Mucosa of rectum (tissue), 2 donors: ENCODE measurements at regions not wholly inside any gene's neighbourhood (a gene's known extent, or its start where the extent isn't known, plus 50 kb on each side); places are given as distances from the start of the nearest gene placed in this dataset.

ENCODE experiments used
- H3K27ac ChIP-seq, 2 donors: one replicate each; pipeline ENCODE4 v1.7.0; 2013; ENCODE audit warnings: inconsistent platforms in 2 of 2, low read depth in 2 of 2, low read length in 2 of 2
- H3K27me3 ChIP-seq, 2 donors: one replicate each; pipeline ENCODE4 v1.7.0; 2013; ENCODE audit warnings: low read length in 2 of 2; ENCODE audit not compliant: control insufficient read depth in 2 of 2, insufficient read depth in 2 of 2
- H3K36me3 ChIP-seq, 2 donors: one replicate each; pipeline ENCODE4 v1.7.0; 2013; ENCODE audit warnings: low read length in 2 of 2; ENCODE audit not compliant: control insufficient read depth in 2 of 2, insufficient read depth in 2 of 2
- H3K4me1 ChIP-seq, 2 donors: one replicate each; pipeline ENCODE4 v1.7.0; 2013; ENCODE audit warnings: low read length in 2 of 2, mild to moderate bottlenecking in 1 of 2; ENCODE audit not compliant: control insufficient read depth in 2 of 2, insufficient read depth in 2 of 2
- H3K4me3 ChIP-seq, 2 donors: one replicate each; pipeline ENCODE4 v1.7.0; 2013; ENCODE audit warnings: low read length in 2 of 2
- H3K9ac ChIP-seq, 2 donors: one replicate each; pipeline ENCODE4 v1.7.0; 2013; ENCODE audit warnings: low read length in 2 of 2, low read depth in 1 of 2, mild to moderate bottlenecking in 1 of 2
- H3K9me3 ChIP-seq, 2 donors: one replicate each; pipeline ENCODE4 v1.7.0; 2013; ENCODE audit warnings: low read length in 2 of 2; ENCODE audit not compliant: control insufficient read depth in 2 of 2
- donor health status: healthy.
- donor health status: Normal muscosa, but diverticular disease.

- H3K9ac ChIP-seq, result no peak overlapping the region
- peak overlapping the region; percentile 14 to 32 for H3K27ac ChIP-seq
- peaks cover 30 to 31% of the 10 kb centered on the region in 2 donors for H3K4me1 ChIP-seq
- H3K9me3 ChIP-seq, result no peaks in the 10 kb centered on the region
- no peaks in the 10 kb centered on the region for H3K36me3 ChIP-seq
- H3K4me3 ChIP-seq, result no peak overlapping the region
- H3K27me3 ChIP-seq, result no peaks in the 10 kb centered on the region
These were observed 111.9 kb downstream of the CEBPB start for GRCh38 chr20:50302341-50303057.

- peak overlapping the region; percentile 10 to 30 for H3K9ac ChIP-seq
- H3K4me3 ChIP-seq, result no peak overlapping the region
- no peaks in the 10 kb centered on the region for H3K36me3 ChIP-seq
- H3K27me3 ChIP-seq, result no peaks in the 10 kb centered on the region
- H3K9me3 ChIP-seq, result no peaks in the 10 kb centered on the region
- H3K27ac ChIP-seq, result peak overlapping the region; percentile 87 to 88
- H3K4me1 ChIP-seq, result peaks cover 31 to 35% of the 10 kb centered on the region in 2 donors
These were observed 113.2 kb downstream of the CEBPB start for GRCh38 chr20:50303573-50304500.

GRCh38 chr20:50304501-50304856 is 113.8 kb downstream of the CEBPB start:
- H3K36me3 ChIP-seq, result no peaks in the 10 kb centered on the region
- peak overlapping the region; percentile 87 to 88 for H3K27ac ChIP-seq
- H3K27me3 ChIP-seq, result no peaks in the 10 kb centered on the region
- peaks cover 31 to 38% of the 10 kb centered on the region in 2 donors for H3K4me1 ChIP-seq
- H3K9ac ChIP-seq, result peak overlapping the region; percentile 30 to 48
- no peak overlapping the region for H3K4me3 ChIP-seq
- H3K9me3 ChIP-seq, result no peaks in the 10 kb centered on the region

- H3K4me1 ChIP-seq, result peaks cover 31 to 38% of the 10 kb centered on the region in 2 donors
- no peaks in the 10 kb centered on the region for H3K36me3 ChIP-seq
- H3K9ac ChIP-seq, result peak overlapping the region; percentile 48 to 59
- H3K27me3 ChIP-seq, result no peaks in the 10 kb centered on the region
- peak overlapping the region; percentile 87 to 88 for H3K27ac ChIP-seq
- H3K4me3 ChIP-seq, result no peak overlapping the region
- H3K9me3 ChIP-seq, result no peaks in the 10 kb centered on the region
These were observed 114.4 kb downstream of the CEBPB start for GRCh38 chr20:50304923-50305635.

GRCh38 chr20:50305636-50306477 is 115.2 kb downstream of the CEBPB start:
- Histone ChIP-seq H3K27me3 (no peaks in the 10 kb centered on the region), H3K9me3 (no peaks in the 10 kb centered on the region), H3K36me3 (no peaks in the 10 kb centered on the region), H3K27ac (peak overlapping the region; percentile 87 to 88), H3K4me3 (peak overlapping the region; percentile 9 to 39), H3K9ac (peak overlapping the region in 1 of 2 donors; percentile 59), H3K4me1 (peaks cover 31 to 38% of the 10 kb centered on the region in 2 donors)

GRCh38 chr20:50306478-50307423 is 116.1 kb downstream of the CEBPB start:
- H3K27ac ChIP-seq, result peak overlapping the region; percentile 87 to 88
- H3K9me3 ChIP-seq, result no peaks in the 10 kb centered on the region
- H3K27me3 ChIP-seq, result no peaks in the 10 kb centered on the region
- H3K4me3 ChIP-seq, result peak overlapping the region in 1 of 2 donors; percentile 39
- peak overlapping the region; percentile 59 to 63 for H3K9ac ChIP-seq
- peaks cover 31 to 38% of the 10 kb centered on the region in 2 donors for H3K4me1 ChIP-seq
- H3K36me3 ChIP-seq, result no peaks in the 10 kb centered on the region

- H3K36me3 ChIP-seq, result no peaks in the 10 kb centered on the region
- no peaks in the 10 kb centered on the region for H3K9me3 ChIP-seq
- H3K4me3 ChIP-seq, result no peak overlapping the region
- H3K4me1 ChIP-seq, result peaks cover 31 to 38% of the 10 kb centered on the region in 2 donors
- H3K27me3 ChIP-seq, result no peaks in the 10 kb centered on the region
- H3K27ac ChIP-seq, result peak overlapping the region; percentile 73 to 81
- H3K9ac ChIP-seq, result peak overlapping the region; percentile 15 to 39
These were observed 117.5 kb downstream of the CEBPB start for GRCh38 chr20:50308166-50308512.

- Histone ChIP-seq H3K36me3 (no peaks in the 10 kb centered on the region), H3K27me3 (no peaks in the 10 kb centered on the region), H3K9ac (peak overlapping the region; percentile 15 to 39), H3K4me1 (peaks cover 27 to 35% of the 10 kb centered on the region in 2 donors), H3K9me3 (no peaks in the 10 kb centered on the region), H3K27ac (peak overlapping the region; percentile 81 to 84), H3K4me3 (no peak overlapping the region)
These were observed 118.1 kb downstream of the CEBPB start for GRCh38 chr20:50308513-50309279.
